OCI-LY7 (cell line): ENCODE measurements at regions not wholly inside any gene's neighbourhood (a gene's known extent, or its start where the extent isn't known, plus 50 kb on each side); places are given as distances from the start of the nearest gene placed in this dataset.

Source experiments
- EZH2phosphoT487 ChIP-seq: fragments of 200-600 bp; sonication (generic); IDR thresholded peaks from 2 replicates; pipeline ENCODE4 v1.6.1; 2018; ENCODE audit warnings: low read depth, borderline replicate concordance, mild to moderate bottlenecking, mixed run types, antibody characterized with exemption, low read length, moderate library complexity, mixed read lengths
- TF ChIP-seq, protein P1 (sequence below): fragments of 200-600 bp; sonication (generic); conservative IDR thresholded peaks from 2 replicates; pipeline ENCODE4 v1.5.1; 2014; ENCODE audit warnings: mild to moderate bottlenecking, antibody characterized with exemption, low read length, moderate library complexity, mixed read lengths

DNA sequence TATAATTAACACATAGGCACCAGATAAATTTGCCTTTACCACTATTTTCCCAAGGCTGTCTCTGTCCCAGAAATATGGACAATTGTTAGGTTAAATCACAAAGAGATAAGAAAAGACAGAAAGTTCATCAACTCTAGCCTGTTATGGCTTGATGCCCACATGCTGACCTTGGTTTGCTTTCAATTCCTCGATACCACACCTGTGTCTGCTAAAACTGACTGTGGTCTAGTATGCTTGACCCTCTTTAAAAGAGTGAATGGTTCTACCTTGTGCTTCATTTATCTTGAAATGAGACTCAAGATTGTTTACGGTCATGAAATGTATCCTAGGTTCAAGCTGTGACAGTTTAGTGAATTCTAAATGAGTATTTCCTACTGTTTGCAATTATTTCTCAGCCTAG is 909.0 kb upstream of the LRRTM1 start:
- TF ChIP-seq, protein P1, sequence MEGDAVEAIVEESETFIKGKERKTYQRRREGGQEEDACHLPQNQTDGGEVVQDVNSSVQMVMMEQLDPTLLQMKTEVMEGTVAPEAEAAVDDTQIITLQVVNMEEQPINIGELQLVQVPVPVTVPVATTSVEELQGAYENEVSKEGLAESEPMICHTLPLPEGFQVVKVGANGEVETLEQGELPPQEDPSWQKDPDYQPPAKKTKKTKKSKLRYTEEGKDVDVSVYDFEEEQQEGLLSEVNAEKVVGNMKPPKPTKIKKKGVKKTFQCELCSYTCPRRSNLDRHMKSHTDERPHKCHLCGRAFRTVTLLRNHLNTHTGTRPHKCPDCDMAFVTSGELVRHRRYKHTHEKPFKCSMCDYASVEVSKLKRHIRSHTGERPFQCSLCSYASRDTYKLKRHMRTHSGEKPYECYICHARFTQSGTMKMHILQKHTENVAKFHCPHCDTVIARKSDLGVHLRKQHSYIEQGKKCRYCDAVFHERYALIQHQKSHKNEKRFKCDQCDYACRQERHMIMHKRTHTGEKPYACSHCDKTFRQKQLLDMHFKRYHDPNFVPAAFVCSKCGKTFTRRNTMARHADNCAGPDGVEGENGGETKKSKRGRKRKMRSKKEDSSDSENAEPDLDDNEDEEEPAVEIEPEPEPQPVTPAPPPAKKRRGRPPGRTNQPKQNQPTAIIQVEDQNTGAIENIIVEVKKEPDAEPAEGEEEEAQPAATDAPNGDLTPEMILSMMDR: no peak
- no peak for TF ChIP-seq EZH2phosphoT487
